ENCODE measurements at regions not wholly inside any gene's neighbourhood (a gene's known extent, or its start where the extent isn't known, plus 50 kb on each side); places are given as distances from the start of the nearest gene placed in this dataset.
"Not testable (repeated sequence)": the region's sequence is repeated elsewhere in the genome, so short reads cannot be mapped to it uniquely, and the experiment has no call there.

DNA sequence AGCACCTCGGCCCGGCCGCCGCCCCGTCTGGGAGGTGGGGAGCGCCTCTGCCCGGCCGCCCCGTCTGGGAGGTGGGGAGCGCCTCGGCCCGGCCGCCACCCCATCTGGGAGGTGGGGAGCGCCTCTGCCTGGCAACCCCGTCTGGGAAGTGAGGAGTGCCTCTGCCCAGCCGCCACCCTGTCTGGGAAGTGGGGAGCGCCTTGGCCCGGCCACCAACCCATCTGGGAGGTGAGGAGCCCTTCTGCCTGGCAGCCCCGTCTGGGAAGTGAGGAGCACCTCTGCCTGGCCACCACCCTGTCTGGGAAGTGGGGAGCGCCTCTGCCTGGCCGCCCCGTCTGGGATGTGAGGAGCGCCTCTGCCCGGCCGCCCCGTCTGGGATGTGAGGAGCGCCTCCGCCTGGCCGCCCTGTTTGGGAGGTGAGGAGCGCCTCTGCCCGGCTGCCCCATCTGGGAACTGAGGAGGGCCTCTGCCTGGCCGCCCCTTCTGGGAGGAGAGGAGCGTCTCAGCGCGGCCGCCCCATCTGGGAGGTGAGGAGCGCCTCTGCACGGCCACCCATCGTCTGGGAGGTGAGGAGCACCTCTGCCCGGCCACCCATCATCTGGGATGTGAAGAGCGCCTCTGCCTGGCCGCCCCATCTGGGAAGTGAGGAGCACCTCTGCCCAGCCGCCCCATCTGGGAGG lies 89.0 kb upstream of the SYT6 start:
- not testable (repeated sequence) for H3K4me3 Mint-ChIP-seq; H3K27me3 Mint-ChIP-seq; H3K4me1 Mint-ChIP-seq; ATAC-seq (replicated peaks); H3K36me3 Mint-ChIP-seq (ENCODE audit: low read depth); H3K9me3 Mint-ChIP-seq; H3K27ac Mint-ChIP-seq

DNA sequence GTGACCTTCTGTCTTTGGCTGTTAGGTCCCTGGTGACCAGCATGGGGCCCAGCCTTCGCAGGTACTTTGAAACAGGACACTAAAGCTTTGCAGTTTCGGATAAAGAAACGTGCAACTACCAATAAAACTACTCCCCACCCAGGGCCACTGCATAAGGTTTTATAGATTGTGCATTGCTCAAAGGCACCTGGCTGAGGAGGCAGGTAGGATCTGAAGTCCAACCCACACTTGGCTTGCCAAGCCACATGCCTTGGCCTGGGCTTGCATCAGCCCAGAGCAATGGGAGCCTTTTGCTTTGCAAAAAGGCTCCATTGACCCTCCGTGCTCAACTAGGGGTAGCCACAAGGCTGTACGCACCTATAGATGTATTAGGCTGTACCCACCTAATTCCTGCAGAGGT lies 84.4 kb upstream of the SYT6 start:
- no peak overlapping the region for H3K27ac Mint-ChIP-seq
- no peaks in the 10 kb centered on the region for H3K27me3 Mint-ChIP-seq
- no peaks in the 10 kb centered on the region for H3K9me3 Mint-ChIP-seq
- no peak for ATAC-seq (replicated peaks)
- no peaks in the 10 kb centered on the region for H3K36me3 Mint-ChIP-seq (ENCODE audit: low read depth)
- H3K4me1 Mint-ChIP-seq = no peaks in the 10 kb centered on the region
- H3K4me3 Mint-ChIP-seq = no peak overlapping the region

DNA sequence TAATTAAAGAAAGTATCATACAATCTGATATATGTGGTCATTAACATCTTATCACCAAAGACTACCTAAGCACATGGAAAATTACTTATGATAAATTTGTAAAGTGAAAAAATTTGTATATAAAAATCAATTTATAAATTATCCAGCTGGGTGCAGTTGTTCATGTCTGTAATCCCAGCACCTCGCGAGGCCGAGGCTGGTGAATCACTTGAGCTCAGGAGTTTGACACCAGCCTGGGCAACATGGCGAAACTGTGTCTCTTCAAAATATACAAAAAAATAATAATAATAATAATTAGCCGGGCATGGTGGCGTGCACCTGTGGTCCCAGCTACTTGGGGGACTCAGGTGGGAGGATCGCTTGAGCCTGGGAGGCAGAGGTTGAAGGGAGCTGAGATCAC lies 82.8 kb upstream of the SYT6 start:
- H3K4me3 Mint-ChIP-seq = no peak overlapping the region
- H3K27ac Mint-ChIP-seq = no peak overlapping the region
- H3K27me3 Mint-ChIP-seq = no peaks in the 10 kb centered on the region
- H3K4me1 Mint-ChIP-seq = no peaks in the 10 kb centered on the region
- no peaks in the 10 kb centered on the region for H3K36me3 Mint-ChIP-seq (ENCODE audit: low read depth)
- H3K9me3 Mint-ChIP-seq = no peaks in the 10 kb centered on the region
- no peak for ATAC-seq (replicated peaks)

DNA sequence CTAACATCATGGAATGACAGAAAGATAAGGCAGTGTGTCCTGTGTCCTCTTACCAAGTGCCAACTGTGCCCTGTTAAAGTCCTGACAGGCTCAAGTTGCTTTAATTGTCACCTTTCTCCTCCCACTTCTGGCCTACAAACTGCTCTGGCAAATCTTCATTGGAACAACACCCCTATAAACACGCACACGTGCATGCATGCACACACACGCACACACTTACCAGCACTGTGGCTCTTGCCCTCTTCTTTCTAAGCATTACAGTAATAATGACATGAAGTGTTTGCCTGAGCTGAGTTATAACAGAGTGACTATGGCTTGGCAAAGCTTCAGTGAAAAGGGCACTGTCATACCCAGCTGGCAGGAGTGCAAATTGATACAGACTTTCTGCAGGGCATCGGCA lies 82.3 kb upstream of the SYT6 start:
- Mint-ChIP-seq H3K9me3 (no peaks in the 10 kb centered on the region), H3K27me3 (no peaks in the 10 kb centered on the region), H3K4me1 (no peaks in the 10 kb centered on the region), H3K4me3 (no peak overlapping the region), H3K36me3 (ENCODE audit: low read depth) (no peaks in the 10 kb centered on the region), H3K27ac (no peak overlapping the region)
- no peak for ATAC-seq (replicated peaks)

DNA sequence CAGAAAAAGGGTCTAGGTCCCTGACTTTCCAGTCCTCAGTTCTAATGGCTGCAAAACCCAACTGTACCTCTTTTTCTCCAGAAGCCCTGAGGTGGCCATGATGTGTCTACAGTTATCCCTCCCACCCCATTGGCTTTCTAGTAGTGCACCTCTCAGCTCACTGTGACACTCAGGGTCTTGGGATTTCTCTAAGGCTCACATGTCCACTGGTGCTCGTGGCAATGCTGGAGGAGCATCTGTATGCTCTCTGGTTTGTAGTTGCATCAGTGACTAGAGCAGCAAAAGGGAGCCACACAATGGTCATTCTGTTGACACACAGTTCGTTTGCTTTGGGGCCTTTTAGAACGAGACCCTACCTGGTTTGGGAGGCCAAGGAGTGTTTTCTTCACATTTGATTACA lies 81.6 kb upstream of the SYT6 start:
- ATAC-seq (replicated peaks) = no peak
- no peak overlapping the region for H3K27ac Mint-ChIP-seq
- H3K9me3 Mint-ChIP-seq = no peaks in the 10 kb centered on the region
- no peak overlapping the region for H3K4me3 Mint-ChIP-seq
- H3K36me3 Mint-ChIP-seq (ENCODE audit: low read depth) = no peaks in the 10 kb centered on the region
- H3K4me1 Mint-ChIP-seq = no peaks in the 10 kb centered on the region
- H3K27me3 Mint-ChIP-seq = peaks cover 3% of the 10 kb centered on the region

DNA sequence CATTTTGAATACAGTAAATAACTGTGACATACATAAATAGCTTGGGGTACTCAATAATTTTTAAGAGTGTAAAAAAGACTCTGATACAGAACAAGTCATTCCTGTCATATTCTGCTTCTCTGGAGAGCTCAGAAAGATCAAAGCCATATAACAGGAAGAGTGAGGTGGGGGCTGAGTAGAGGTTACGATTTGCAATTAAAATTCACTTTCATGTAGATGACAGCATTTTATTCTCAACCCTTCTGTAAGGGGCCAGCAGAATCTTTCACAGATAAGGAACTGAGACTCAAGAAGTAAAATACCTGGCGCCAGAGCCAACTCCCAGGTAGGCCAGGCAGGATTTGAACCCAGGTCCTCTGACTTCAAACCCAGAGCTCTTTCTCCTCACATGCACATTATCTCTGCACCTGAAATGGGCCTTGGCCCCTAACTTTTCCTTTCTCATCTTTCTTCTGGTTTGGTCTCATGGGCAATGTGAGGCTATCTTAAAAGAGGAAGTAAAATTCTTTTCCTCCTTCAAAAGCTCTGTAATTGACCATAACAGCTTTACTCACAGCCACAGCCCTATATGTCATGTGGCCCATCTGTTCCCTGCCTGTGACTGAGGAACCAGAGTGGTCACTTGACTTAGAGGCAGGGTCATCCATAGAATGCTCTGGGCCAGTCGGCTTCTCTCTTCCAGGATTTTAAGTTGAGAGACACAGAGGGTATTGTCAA lies 80.9 kb upstream of the SYT6 start:
- no peak for ATAC-seq (replicated peaks)
- no peak overlapping the region for H3K4me3 Mint-ChIP-seq
- no peak overlapping the region for H3K27ac Mint-ChIP-seq
- H3K4me1 Mint-ChIP-seq = no peaks in the 10 kb centered on the region
- H3K9me3 Mint-ChIP-seq = no peaks in the 10 kb centered on the region
- no peaks in the 10 kb centered on the region for H3K36me3 Mint-ChIP-seq (ENCODE audit: low read depth)
- H3K27me3 Mint-ChIP-seq = peaks cover 3% of the 10 kb centered on the region

DNA sequence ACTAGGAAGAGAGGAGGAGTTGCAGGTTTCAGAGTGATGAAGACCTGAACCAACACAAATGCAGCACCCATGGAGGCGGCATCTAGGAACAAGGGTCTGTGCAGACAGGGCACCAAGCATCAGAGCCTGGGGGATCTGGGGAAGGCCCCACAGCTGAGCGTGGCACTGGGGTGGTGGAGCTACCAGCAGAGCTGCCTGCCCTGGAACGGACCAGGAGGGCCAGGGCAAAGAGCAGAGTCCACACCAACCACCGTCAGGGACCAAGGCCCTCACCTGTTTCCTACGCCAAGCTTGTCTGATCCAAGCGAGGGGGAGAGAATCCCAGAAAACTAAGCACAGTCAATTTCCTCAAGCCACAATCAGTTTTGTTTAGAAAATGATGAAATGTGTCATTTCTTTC lies 79.0 kb upstream of the SYT6 start:
- peaks cover 3% of the 10 kb centered on the region for H3K27me3 Mint-ChIP-seq
- H3K36me3 Mint-ChIP-seq (ENCODE audit: low read depth) = no peaks in the 10 kb centered on the region
- no peaks in the 10 kb centered on the region for H3K4me1 Mint-ChIP-seq
- H3K4me3 Mint-ChIP-seq = no peak overlapping the region
- H3K27ac Mint-ChIP-seq = no peak overlapping the region
- ATAC-seq (replicated peaks) = no peak
- H3K9me3 Mint-ChIP-seq = no peaks in the 10 kb centered on the region

DNA sequence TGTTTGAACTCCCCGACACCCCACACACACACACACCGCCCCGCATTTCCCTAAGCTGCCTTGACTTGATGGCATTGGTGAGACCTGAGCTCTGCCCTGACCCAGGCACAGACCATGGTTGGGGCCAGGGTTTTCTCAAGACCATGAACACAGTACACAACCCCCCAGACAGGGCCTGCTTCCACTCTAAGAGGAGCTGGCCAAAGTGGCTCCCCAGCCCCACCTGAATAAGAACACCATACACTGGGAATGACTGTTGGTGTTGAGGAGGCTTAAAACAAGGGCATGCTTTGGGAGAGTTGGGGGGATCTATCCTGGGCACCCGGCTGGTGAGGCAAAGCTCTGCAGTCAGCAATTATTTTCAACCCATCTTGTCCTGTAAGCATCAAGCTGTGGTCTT lies 77.6 kb upstream of the SYT6 start:
- no peaks in the 10 kb centered on the region for H3K36me3 Mint-ChIP-seq (ENCODE audit: low read depth)
- H3K4me1 Mint-ChIP-seq = no peaks in the 10 kb centered on the region
- no peak overlapping the region for H3K4me3 Mint-ChIP-seq
- H3K27ac Mint-ChIP-seq = no peak overlapping the region
- H3K9me3 Mint-ChIP-seq = no peaks in the 10 kb centered on the region
- H3K27me3 Mint-ChIP-seq = peaks cover 8% of the 10 kb centered on the region
- ATAC-seq (replicated peaks) = no peak

DNA sequence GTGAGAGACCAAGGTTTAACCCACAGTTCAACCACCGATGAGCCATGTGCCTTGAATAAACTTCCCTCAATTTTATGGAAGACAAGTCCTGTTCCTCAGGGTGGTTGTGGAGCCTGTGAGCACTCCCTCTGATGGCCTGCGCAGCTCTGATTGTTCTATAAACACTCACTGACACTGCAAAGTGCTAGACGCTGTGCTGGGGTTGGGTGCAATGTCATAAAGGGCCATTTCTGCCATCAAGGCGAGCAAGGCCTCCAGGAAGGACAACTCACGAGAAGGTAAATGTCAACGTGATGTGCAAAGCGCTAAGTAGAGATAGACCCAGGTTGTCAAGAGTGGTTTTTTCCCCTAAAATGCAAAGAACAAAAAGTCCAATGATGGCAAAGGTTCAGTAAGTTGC lies 75.7 kb upstream of the SYT6 start:
- no peaks in the 10 kb centered on the region for H3K9me3 Mint-ChIP-seq
- H3K27ac Mint-ChIP-seq = no peak overlapping the region
- peaks cover 8% of the 10 kb centered on the region for H3K27me3 Mint-ChIP-seq
- no peaks in the 10 kb centered on the region for H3K36me3 Mint-ChIP-seq (ENCODE audit: low read depth)
- no peak for ATAC-seq (replicated peaks)
- H3K4me1 Mint-ChIP-seq = no peaks in the 10 kb centered on the region
- no peak overlapping the region for H3K4me3 Mint-ChIP-seq

DNA sequence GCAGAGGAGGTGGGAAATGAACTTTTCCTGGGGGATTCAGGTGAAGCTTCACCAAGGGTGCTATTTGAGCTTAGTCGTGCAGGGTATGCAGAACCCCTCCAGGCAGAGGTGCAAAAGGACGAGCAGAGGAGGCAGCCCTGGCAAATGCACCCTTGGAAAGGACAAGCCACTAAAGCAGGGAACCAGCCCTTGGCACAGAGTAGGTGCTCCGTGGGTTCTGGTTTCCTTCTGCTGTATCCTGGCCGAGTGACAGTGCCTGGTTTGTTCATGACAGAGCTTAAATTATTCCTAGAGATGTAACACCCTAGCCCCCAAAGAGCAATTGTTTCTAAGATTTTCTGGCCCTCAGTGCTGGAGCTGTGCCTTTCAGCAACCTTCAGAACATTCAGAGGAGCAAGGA lies 73.4 kb upstream of the SYT6 start:
- peaks cover 8% of the 10 kb centered on the region for H3K27me3 Mint-ChIP-seq
- H3K27ac Mint-ChIP-seq = no peak overlapping the region
- H3K4me3 Mint-ChIP-seq = no peak overlapping the region
- no peak for ATAC-seq (replicated peaks)
- no peaks in the 10 kb centered on the region for H3K9me3 Mint-ChIP-seq
- no peaks in the 10 kb centered on the region for H3K4me1 Mint-ChIP-seq
- H3K36me3 Mint-ChIP-seq (ENCODE audit: low read depth) = no peaks in the 10 kb centered on the region

DNA sequence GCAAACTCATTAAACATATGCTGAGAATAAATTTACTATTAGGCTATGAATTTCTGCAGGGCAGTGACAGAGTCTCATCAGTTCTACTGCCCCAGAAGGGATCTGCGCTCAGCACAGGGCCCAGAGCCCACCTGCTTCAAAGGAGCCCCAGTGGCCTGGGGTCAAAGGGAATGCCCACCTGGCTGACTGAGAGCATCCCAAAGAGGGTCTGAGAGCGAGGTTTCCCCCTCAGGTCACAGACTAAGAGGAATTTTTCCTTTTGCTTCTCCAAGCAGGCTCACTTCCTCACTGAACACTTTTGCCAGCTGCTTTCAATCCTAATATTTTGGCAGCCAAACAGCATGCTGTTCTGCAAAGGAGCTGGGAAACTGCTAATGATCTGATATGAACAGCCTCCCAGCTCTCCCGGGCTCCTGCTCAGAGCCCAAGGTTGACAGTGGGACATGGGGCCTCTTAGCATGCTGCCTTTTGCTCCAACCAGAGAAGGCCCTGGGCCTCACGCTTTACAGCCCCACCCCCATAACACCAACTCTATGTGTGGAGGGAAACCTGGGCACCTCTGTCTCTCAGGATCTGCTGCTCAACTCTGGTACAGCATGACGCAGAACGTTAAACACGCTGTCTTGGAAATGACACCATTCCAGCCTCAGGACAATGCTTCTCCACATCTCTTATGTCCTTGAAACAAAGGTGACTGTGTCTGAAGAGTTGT lies 70.7 kb upstream of the SYT6 start:
- Mint-ChIP-seq H3K4me1 (no peaks in the 10 kb centered on the region), H3K4me3 (no peak overlapping the region), H3K9me3 (no peaks in the 10 kb centered on the region), H3K36me3 (ENCODE audit: low read depth) (no peaks in the 10 kb centered on the region), H3K27ac (no peak overlapping the region), H3K27me3 (peaks cover 5% of the 10 kb centered on the region)
- no peak for ATAC-seq (replicated peaks)

DNA sequence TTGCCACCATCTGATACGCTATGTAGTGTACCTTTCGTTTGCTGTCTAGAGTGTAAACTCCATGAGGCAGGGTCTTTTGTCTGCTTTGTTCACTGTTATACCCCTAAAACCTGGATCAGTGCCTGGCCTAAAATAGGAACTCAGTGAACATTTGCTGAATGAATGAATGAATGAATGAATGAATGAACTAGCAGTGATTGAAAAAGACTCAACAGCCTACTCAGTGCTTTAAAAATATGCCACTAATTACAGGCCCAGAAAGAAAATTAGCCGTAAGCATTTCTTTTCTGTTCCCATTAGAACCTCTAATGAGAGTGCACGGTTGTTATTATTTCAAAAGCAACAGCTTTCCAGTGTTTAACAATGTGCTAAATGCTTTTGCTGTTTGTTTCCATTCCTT lies 69.3 kb upstream of the SYT6 start:
- H3K4me1 Mint-ChIP-seq = peaks cover 5% of the 10 kb centered on the region

DNA sequence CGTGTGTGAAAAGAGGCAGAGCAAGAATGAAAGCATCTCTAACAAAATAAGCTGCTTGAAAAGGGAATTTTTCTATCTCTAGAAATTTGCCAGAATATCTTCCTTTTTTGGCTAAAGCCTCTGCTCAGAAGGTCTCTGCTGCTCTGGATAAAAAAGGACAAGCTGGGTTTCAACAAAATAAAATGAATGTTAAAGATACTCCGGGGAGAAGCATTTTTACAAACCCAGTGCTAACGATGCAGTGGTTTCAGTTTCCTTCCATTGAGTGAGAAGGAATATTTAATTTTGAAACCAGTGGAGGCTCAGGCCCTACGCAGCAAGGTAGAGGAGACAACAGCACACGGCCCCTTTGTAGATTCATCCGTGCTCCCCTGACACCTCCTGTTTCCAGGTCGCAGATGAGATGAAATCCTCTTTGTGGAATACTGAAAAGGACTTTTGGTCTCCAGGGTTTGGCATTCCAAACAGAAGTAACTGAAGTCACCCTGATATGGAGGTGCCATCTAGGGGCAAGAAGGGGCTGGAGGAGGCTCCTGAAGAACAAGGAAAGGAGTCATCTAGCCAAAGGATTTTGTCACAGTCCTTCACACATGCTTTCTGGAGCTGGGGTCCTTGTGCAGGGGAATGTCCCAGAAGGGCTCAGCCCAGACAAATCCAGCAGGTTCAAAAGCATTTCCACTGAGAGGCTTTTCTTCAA lies 65.7 kb upstream of the SYT6 start:
- H3K27me3 Mint-ChIP-seq = peaks cover 5% of the 10 kb centered on the region
- no peaks in the 10 kb centered on the region for H3K36me3 Mint-ChIP-seq (ENCODE audit: low read depth)
- no peak for ATAC-seq (replicated peaks)
- no peaks in the 10 kb centered on the region for H3K9me3 Mint-ChIP-seq
- H3K27ac Mint-ChIP-seq = no peak overlapping the region
- H3K4me1 Mint-ChIP-seq = peaks cover 5% of the 10 kb centered on the region
- no peak overlapping the region for H3K4me3 Mint-ChIP-seq

More for the DNA sequence above, 69.3 kb upstream of the SYT6 start:
- Mint-ChIP-seq H3K36me3 (ENCODE audit: low read depth) (no peaks in the 10 kb centered on the region), H3K27ac (no peak overlapping the region), H3K9me3 (no peaks in the 10 kb centered on the region), H3K27me3 (peaks cover 10% of the 10 kb centered on the region), H3K4me3 (no peak overlapping the region)
- ATAC-seq (replicated peaks) = no peak

DNA sequence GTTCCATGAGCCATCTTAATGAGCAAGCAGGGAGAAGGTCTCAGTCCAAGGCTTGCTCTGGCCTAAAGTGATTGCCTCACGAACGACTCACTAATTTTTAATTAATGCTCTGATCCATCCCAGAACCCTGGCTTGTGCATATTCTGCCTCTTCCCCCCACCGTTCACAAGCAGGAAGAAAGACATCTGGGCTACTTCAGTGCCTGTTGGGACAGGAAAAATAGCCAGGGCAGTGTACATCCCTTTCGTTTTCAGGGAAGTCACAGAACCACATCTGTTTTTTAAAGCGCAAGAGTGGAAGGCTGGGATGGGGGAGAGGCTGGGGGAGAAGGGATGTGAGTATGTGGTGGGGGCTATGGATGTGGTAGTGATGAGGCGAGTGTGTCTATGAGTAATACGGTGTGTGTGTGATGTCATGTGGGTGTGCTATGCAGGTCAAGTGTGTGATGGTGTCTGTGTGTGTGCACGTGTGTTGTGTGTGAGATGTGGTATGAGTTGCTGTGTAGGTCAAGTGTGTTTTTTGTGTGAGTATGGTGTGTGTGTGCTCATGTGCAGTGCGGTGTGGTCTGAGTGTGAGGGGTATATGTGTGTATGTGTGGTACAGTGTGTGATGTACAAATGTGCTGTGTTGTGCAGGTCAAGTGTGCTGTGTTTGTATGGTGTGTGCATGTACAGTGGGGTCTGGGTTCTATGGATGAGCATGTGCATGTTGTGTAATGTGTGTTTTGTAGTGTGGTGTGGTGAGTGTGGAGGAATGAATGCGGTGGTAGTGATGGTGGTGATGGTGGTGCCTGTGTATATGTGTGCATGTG lies 64.9 kb upstream of the SYT6 start:
- no peak overlapping the region for H3K27ac Mint-ChIP-seq
- H3K36me3 Mint-ChIP-seq (ENCODE audit: low read depth) = no peaks in the 10 kb centered on the region
- no peak overlapping the region for H3K4me3 Mint-ChIP-seq
- ATAC-seq (replicated peaks) = no peak
- H3K9me3 Mint-ChIP-seq = no peaks in the 10 kb centered on the region
- H3K4me1 Mint-ChIP-seq = peaks cover 5% of the 10 kb centered on the region
- H3K27me3 Mint-ChIP-seq = peaks cover 5% of the 10 kb centered on the region

Data from activated T-helper 17 cell treated with anti-CD3 and anti-CD28 coated beads, Interleukin-2, amount 50 U/mL, for 72 hours (primary cell).